CD14-positive monocyte (primary cell): ENCODE measurements at regions not wholly inside any gene's neighbourhood (a gene's known extent, or its start where the extent isn't known, plus 50 kb on each side); places are given as distances from the start of the nearest gene placed in this dataset.

Experiments
- DNase-seq, 3 donors: peaks; one replicate each; pipeline ENCODE4 v3.0.0-alpha.2; 2011 to 2022
- H2AFZ ChIP-seq: 2 replicates; pipeline ENCODE4 v1.6.0; 2012; ENCODE audit warnings: mild to moderate bottlenecking, low read depth, low read length, inconsistent platforms; ENCODE audit not compliant: insufficient read depth, poor library complexity, severe bottlenecking
- H3K27ac ChIP-seq, 2 donors: 1 replicate in 1 of 2; 2 replicates in 1 of 2; pipeline ENCODE4 v1.5.1; 2012 to 2013; ENCODE audit warnings: low read length in 2 of 2, control low read depth in 1 of 2, inconsistent platforms in 1 of 2, low read depth in 1 of 2, mild to moderate bottlenecking in 1 of 2
- H3K27me3 ChIP-seq, 2 donors: one replicate each; pipeline versions ENCODE4 v1.6.0 to v1.6.1; 2011 to 2013; ENCODE audit warnings: low read length in 2 of 2; ENCODE audit not compliant: control insufficient read depth in 2 of 2, insufficient read depth in 2 of 2
- H3K36me3 ChIP-seq, 2 donors: replicated peaks in 1 of 2; 1 replicate in 1 of 2; 2 replicates in 1 of 2; pipeline versions ENCODE4 v1.5.1 to v1.6.1; 2012 to 2013; ENCODE audit warnings: low read length in 2 of 2, control low read depth in 1 of 2, inconsistent platforms in 1 of 2, mild to moderate bottlenecking in 1 of 2; ENCODE audit not compliant: insufficient read depth in 2 of 2, control insufficient read depth in 1 of 2
- H3K4me1 ChIP-seq, 2 donors: 1 replicate in 1 of 2; 2 replicates in 1 of 2; pipeline versions ENCODE4 v1.5.1 to v1.6.1; 2012 to 2013; ENCODE audit warnings: low read length in 2 of 2, control low read depth in 1 of 2, inconsistent platforms in 1 of 2, mild to moderate bottlenecking in 1 of 2, moderate library complexity in 1 of 2; ENCODE audit not compliant: insufficient read depth in 2 of 2, control insufficient read depth in 1 of 2
- H3K4me2 ChIP-seq: replicated peaks from 2 replicates; pipeline ENCODE3; 2012; ENCODE audit warnings: low read length, moderate library complexity, mild to moderate bottlenecking; ENCODE audit not compliant: poor library complexity, severe bottlenecking; ENCODE audit errors: extremely low read depth
- H3K4me3 ChIP-seq, 3 experiments: fragments of 200-600 bp in 1 of 3; sonication (generic) in 1 of 3; replicated peaks in 1 of 3; 1 replicate in 2 of 3; 2 replicates in 1 of 3; pipeline ENCODE4 v1.5.1; 2011 to 2013; ENCODE audit warnings: low read length in 3 of 3, mild to moderate bottlenecking in 3 of 3, control low read depth in 2 of 3, low read depth in 2 of 3, inconsistent platforms in 1 of 3, moderate library complexity in 1 of 3
- H3K79me2 ChIP-seq: 2 replicates; pipeline ENCODE4 v1.6.0; 2012; ENCODE audit warnings: mild to moderate bottlenecking, control low read depth, inconsistent platforms, low read length, moderate library complexity; ENCODE audit not compliant: insufficient read depth
- H3K9ac ChIP-seq: 2 replicates; pipeline ENCODE4 v1.6.0; 2017; ENCODE audit warnings: low read length, mild to moderate bottlenecking; ENCODE audit not compliant: insufficient read depth, poor library complexity, severe bottlenecking
- H3K9me3 ChIP-seq, 2 donors: replicated peaks in 1 of 2; 1 replicate in 1 of 2; 2 replicates in 1 of 2; pipeline versions ENCODE4 v1.5.1 to v1.6.1; 2012 to 2013; ENCODE audit warnings: low read length in 2 of 2, control low read depth in 1 of 2; ENCODE audit not compliant: control insufficient read depth in 1 of 2, insufficient read depth in 1 of 2
- H4K20me1 ChIP-seq: 2 replicates; pipeline ENCODE4 v1.6.0; 2012; ENCODE audit warnings: mild to moderate bottlenecking, low read length, control low read depth, moderate library complexity; ENCODE audit not compliant: insufficient read depth
- H3K27ac Mint-ChIP-seq, 7 donors: one replicate each; pipeline ENCODE4 v1.8.0; 2020; ENCODE audit warnings: mild to moderate bottlenecking in 7 of 7, mixed read lengths in 7 of 7, moderate library complexity in 6 of 7, inconsistent platforms in 2 of 7
- H3K27me3 Mint-ChIP-seq, 3 donors: one replicate each; pipeline ENCODE4 v1.8.0; 2021 to 2022; ENCODE audit warnings: low read depth in 3 of 3, mild to moderate bottlenecking in 3 of 3, mixed read lengths in 3 of 3, moderate library complexity in 3 of 3, inconsistent platforms in 1 of 3
- H3K36me3 Mint-ChIP-seq, 2 donors: one replicate each; pipeline ENCODE4 v1.8.0; 2020; ENCODE audit warnings: mixed read lengths in 2 of 2, inconsistent platforms in 1 of 2, mild to moderate bottlenecking in 1 of 2
- H3K4me1 Mint-ChIP-seq: one replicate; pipeline ENCODE4 v1.8.0; 2020; ENCODE audit warnings: mild to moderate bottlenecking, mixed read lengths
- H3K4me3 Mint-ChIP-seq, 2 donors: one replicate each; pipeline ENCODE4 v1.8.0; 2020; ENCODE audit warnings: mild to moderate bottlenecking in 2 of 2, mixed read lengths in 2 of 2, moderate library complexity in 1 of 2
- H3K9me3 Mint-ChIP-seq, 7 donors: one replicate each; pipeline ENCODE4 v1.8.0; 2020 to 2022; ENCODE audit warnings: mixed read lengths in 7 of 7, mild to moderate bottlenecking in 6 of 7, moderate library complexity in 6 of 7, inconsistent platforms in 2 of 7
- WGBS: methylation state at CpG from one replicate; pipeline ENCODE4 v1.1.5; 2013; ENCODE audit warnings: missing lambda C conversion rate; ENCODE audit not compliant: insufficient coverage; 5-methylcytosine and 5-hydroxymethylcytosine counted together
- intact Hi-C, 2 donors: fragments of 100-400 bp; cut with micrococcal nuclease; formaldehyde crosslinking; loops; one replicate each; pipeline versions ENCODE4 v1.15.0 to v1.15.1; 2023
- TF ChIP-seq, protein P1 (sequence below): fragments of 200-600 bp; IDR thresholded peaks from one replicate; pipeline ENCODE4 v1.8.0; 2022; ENCODE audit warnings: antibody characterized with exemption, mild to moderate bottlenecking

GRCh38 chr9:13386935-13387733 lies 107.6 kb upstream of the MPDZ start:
- no peaks in the 10 kb centered on the region for H3K36me3 Mint-ChIP-seq
- Histone ChIP-seq H3K27me3 (no peaks in the 10 kb centered on the region), H3K79me2 (no peaks in the 10 kb centered on the region), H3K4me3 (no peak overlapping the region), H3K9me3 (peaks cover 6 to 8% of the 10 kb centered on the region in 2 donors), H3K36me3 (no peaks in the 10 kb centered on the region), H2AFZ (no peak overlapping the region), H3K4me1 (no peaks in the 10 kb centered on the region), H3K4me2 (no peak overlapping the region), H4K20me1 (no peaks in the 10 kb centered on the region), H3K9ac (no peak overlapping the region), H3K27ac (no peak overlapping the region)
- peaks cover 1 to 16% (median 8%) of the 10 kb centered on the region in 7 donors for H3K9me3 Mint-ChIP-seq
- DNase-seq: no peak
- no peak overlapping the region for H3K27ac Mint-ChIP-seq
- 50% methylated on average over 1 of the region's 4 CpGs for WGBS
- TF ChIP-seq, protein P1, sequence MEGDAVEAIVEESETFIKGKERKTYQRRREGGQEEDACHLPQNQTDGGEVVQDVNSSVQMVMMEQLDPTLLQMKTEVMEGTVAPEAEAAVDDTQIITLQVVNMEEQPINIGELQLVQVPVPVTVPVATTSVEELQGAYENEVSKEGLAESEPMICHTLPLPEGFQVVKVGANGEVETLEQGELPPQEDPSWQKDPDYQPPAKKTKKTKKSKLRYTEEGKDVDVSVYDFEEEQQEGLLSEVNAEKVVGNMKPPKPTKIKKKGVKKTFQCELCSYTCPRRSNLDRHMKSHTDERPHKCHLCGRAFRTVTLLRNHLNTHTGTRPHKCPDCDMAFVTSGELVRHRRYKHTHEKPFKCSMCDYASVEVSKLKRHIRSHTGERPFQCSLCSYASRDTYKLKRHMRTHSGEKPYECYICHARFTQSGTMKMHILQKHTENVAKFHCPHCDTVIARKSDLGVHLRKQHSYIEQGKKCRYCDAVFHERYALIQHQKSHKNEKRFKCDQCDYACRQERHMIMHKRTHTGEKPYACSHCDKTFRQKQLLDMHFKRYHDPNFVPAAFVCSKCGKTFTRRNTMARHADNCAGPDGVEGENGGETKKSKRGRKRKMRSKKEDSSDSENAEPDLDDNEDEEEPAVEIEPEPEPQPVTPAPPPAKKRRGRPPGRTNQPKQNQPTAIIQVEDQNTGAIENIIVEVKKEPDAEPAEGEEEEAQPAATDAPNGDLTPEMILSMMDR: no peak
- H3K4me1 Mint-ChIP-seq: no peaks in the 10 kb centered on the region
- no peaks in the 10 kb centered on the region for H3K27me3 Mint-ChIP-seq
- H3K4me3 Mint-ChIP-seq: no peak overlapping the region
- intact Hi-C loops: no loop called here

DNA sequence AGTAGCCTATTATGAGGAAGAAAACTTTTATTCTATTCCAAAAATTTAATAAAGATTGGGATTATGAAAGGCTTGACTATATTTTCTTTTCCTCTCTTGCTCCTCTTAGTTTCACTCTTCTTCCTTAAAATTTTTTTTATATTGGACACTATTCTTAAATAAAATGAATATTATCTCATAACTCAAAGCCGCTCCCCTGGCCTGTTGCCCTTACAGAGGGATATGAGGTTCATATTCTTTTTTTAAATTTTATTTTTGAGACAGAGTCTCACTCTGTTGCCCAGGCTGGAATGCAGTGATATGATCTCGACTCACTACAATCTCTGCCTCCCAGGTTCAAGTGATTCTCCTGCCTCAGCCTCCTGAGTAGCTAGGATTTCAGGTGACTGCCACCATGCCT lies 106.8 kb upstream of the MPDZ start:
- Histone ChIP-seq H4K20me1 (no peaks in the 10 kb centered on the region), H3K9me3 (peaks cover 6 to 8% of the 10 kb centered on the region in 2 donors), H3K79me2 (no peaks in the 10 kb centered on the region), H3K36me3 (no peaks in the 10 kb centered on the region), H3K27me3 (no peaks in the 10 kb centered on the region), H2AFZ (no peak overlapping the region), H3K27ac (no peak overlapping the region), H3K4me3 (no peak overlapping the region), H3K4me1 (no peaks in the 10 kb centered on the region), H3K9ac (no peak overlapping the region), H3K4me2 (no peak overlapping the region)
- Mint-ChIP-seq H3K27ac (no peak overlapping the region), H3K4me3 (no peak overlapping the region), H3K4me1 (no peaks in the 10 kb centered on the region), H3K9me3 (peaks cover 1 to 14% (median 7%) of the 10 kb centered on the region in 7 donors), H3K27me3 (no peaks in the 10 kb centered on the region), H3K36me3 (no peaks in the 10 kb centered on the region)
- WGBS: 83% methylated on average over 1 of the region's 2 CpGs
- intact Hi-C loops: no loop called here
- TF ChIP-seq, protein P1: no peak
- no peak for DNase-seq
